HepG2 (cell line): ENCODE measurements at regions not wholly inside any gene's neighbourhood (a gene's known extent, or its start where the extent isn't known, plus 50 kb on each side); places are given as distances from the start of the nearest gene placed in this dataset.
A peak's percentile ranks its signal among the peaks of the same experiment; 100 is the strongest.

Experiments
- ATAC-seq: fragments of 200-7000 bp; cut with Tn5 transposase; 3 replicates; pipeline ENCODE4 v1.9.1; 2020; ENCODE audit warnings: mild to moderate bottlenecking, moderate library complexity
- BruUV-seq: library from RNA; stranded (reverse); fragments of 400-500 nt; replicated peaks from 2 replicates; lab custom pipeline; 2021; lab: Mats Ljungman, UMichigan
- CTCF ChIA-PET: fragments of 300-600 bp; formaldehyde crosslinking; extraction: SDS; loops from one replicate; lab custom pipeline; 2021; ENCODE audit warnings: low total read pairs, inconsistent platforms, low intra/inter-chr PET ratio; lab: Yijun Ruan, JAX
- POLR2A ChIA-PET: fragments of 350-600 bp; sonication (Branson Sonifier 250); formaldehyde crosslinking; loops from one replicate; lab custom pipeline; 2020; ENCODE audit warnings: antibody characterized with exemption, inconsistent platforms; lab: Yijun Ruan, JAX
- DNase-seq: peaks from one replicate; pipeline ENCODE4 v3.0.0-alpha.2; 2015; ENCODE audit warnings: low spot score
- FAIRE-seq: peaks from 3 replicates; lab custom pipeline; 2011; peaks lifted over from hg19 to GRCh38; lab: Jason Lieb, UNC
- H2AFZ ChIP-seq: one replicate; pipeline ENCODE4 v1.6.1; 2011; ENCODE audit warnings: low read length, inconsistent platforms
- H3K27ac ChIP-seq: fragments of 300-600 bp; 3 replicates; pipeline ENCODE4 v1.8.0; 2011; ENCODE audit warnings: mixed run types, mild to moderate bottlenecking, mixed read lengths, low read length, inconsistent platforms; ENCODE audit not compliant: insufficient read depth; ENCODE audit errors: extremely low read length
- H3K27me3 ChIP-seq, 2 experiments: fragments of 200-600 bp in 1 of 2; 2 replicates in 1 of 2; 3 replicates in 1 of 2; pipeline versions ENCODE4 v1.6.0 to v1.8.0; 2011; ENCODE audit warnings: low read length in 2 of 2, mild to moderate bottlenecking in 2 of 2, moderate library complexity in 2 of 2, inconsistent platforms in 1 of 2; ENCODE audit not compliant: insufficient read depth in 2 of 2, control insufficient read depth in 1 of 2
- H3K36me3 ChIP-seq, 2 experiments: fragments of 200-600 bp in 1 of 2; replicated peaks in 1 of 2; 2 replicates in 1 of 2; 3 replicates in 1 of 2; pipeline versions ENCODE4 v1.5.1 to v1.8.0; 2011; ENCODE audit warnings: low read length in 2 of 2, inconsistent platforms in 1 of 2; ENCODE audit not compliant: insufficient read depth in 2 of 2, control insufficient read depth in 1 of 2
- H3K4me1 ChIP-seq: 2 replicates; pipeline ENCODE4 v1.5.1; 2012; ENCODE audit warnings: low read length, inconsistent platforms; ENCODE audit not compliant: insufficient read depth
- H3K4me2 ChIP-seq: 2 replicates; pipeline ENCODE4 v1.6.0; 2011; ENCODE audit warnings: low read depth, low read length, inconsistent platforms
- H3K4me3 ChIP-seq, 3 experiments: fragments of 200-600 bp in 1 of 3; sonication (generic), shearing (Covaris generic) in 1 of 3; replicated peaks in 1 of 3; 2 replicates each; pipeline ENCODE4 v1.5.1; 2011 to 2016; ENCODE audit warnings: low read length in 3 of 3, inconsistent platforms in 2 of 3, low read depth in 2 of 3, mild to moderate bottlenecking in 2 of 3, control low read depth in 1 of 3, mixed read lengths in 1 of 3; ENCODE audit not compliant: insufficient read depth in 1 of 3
- H3K79me2 ChIP-seq: one replicate; pipeline ENCODE4 v1.6.1; 2011; ENCODE audit warnings: low read length, inconsistent platforms; ENCODE audit not compliant: insufficient read depth
- H3K9ac ChIP-seq: 2 replicates; pipeline ENCODE4 v1.6.0; 2011; ENCODE audit warnings: mild to moderate bottlenecking, low read depth, low read length, inconsistent platforms; ENCODE audit not compliant: insufficient read depth
- H3K9me3 ChIP-seq: 2 replicates; pipeline ENCODE4 v1.5.1; 2012; ENCODE audit warnings: mild to moderate bottlenecking, low read length
- H4K20me1 ChIP-seq: 2 replicates; pipeline ENCODE4 v1.6.0; 2011; ENCODE audit warnings: inconsistent platforms, mild to moderate bottlenecking, low read length, moderate library complexity; ENCODE audit not compliant: insufficient read depth
- CREM ChIP-seq, 2 experiments: sonication (generic) in 1 of 2; formaldehyde crosslinking in 1 of 2; IDR thresholded peaks; 2 replicates each; pipeline versions ENCODE4 v1.4.0 to v1.6.1; 2016 to 2020; ENCODE audit warnings: antibody characterized with exemption in 1 of 2, mild to moderate bottlenecking in 1 of 2, missing genetic modification reagents in 1 of 2
- IKZF1 ChIP-seq: fragments of 450-650 bp; IDR thresholded peaks from 2 replicates; pipeline ENCODE4 v1.7.1; 2016
- LCORL ChIP-seq, 2 experiments: fragments of 450-650 bp in 1 of 2; sonication (generic) in 1 of 2; formaldehyde crosslinking in 1 of 2; IDR thresholded peaks; 2 replicates each; pipeline versions ENCODE4 v1.5.0 to v1.6.1; 2017 to 2020; ENCODE audit warnings: antibody characterized with exemption in 1 of 2, missing genetic modification reagents in 1 of 2
- MAFK ChIP-seq, 2 experiments: IDR thresholded peaks in 1 of 2; conservative IDR thresholded peaks in 1 of 2; 2 replicates each; pipeline ENCODE4 v1.6.1; 2011; ENCODE audit warnings: improper control_type of control experiment in 2 of 2, low read length in 2 of 2
- RBM22 ChIP-seq: fragments of 200-400 bp; formaldehyde crosslinking; optimal IDR thresholded peaks from 2 replicates; pipeline ENCODE3; 2017; ENCODE audit warnings: mild to moderate bottlenecking, low read length, moderate library complexity
- RFX5 ChIP-seq: IDR thresholded peaks from 2 replicates; pipeline ENCODE4 v1.6.1; 2011; ENCODE audit warnings: low read depth, low read length, improper control_type of control experiment
- TGIF2 ChIP-seq: IDR thresholded peaks from 2 replicates; pipeline ENCODE4 v1.6.1; 2016; ENCODE audit warnings: control low read depth, missing compliant biosample characterization
- ZC3H4 ChIP-seq: sonication (generic); formaldehyde crosslinking; IDR thresholded peaks from 2 replicates; pipeline ENCODE4 v1.4.0; 2020; ENCODE audit warnings: missing genetic modification reagents, borderline replicate concordance
- ZNF441 ChIP-seq: sonication (generic); formaldehyde crosslinking; IDR thresholded peaks from 2 replicates; pipeline ENCODE4 v1.7.0; 2021; ENCODE audit warnings: missing genetic modification reagents, borderline replicate concordance
- ZNF615 ChIP-seq: sonication (generic); formaldehyde crosslinking; IDR thresholded peaks from 2 replicates; pipeline ENCODE4 v1.5.0; 2020; ENCODE audit warnings: mild to moderate bottlenecking, missing genetic modification reagents, borderline replicate concordance
- WGBS: methylation state at CpG from one replicate; pipeline ENCODE4 v1.1.6; 2017; ENCODE audit warnings: low lambda C conversion rate; 5-methylcytosine and 5-hydroxymethylcytosine counted together
- in situ Hi-C: cut with HindIII; loops from 2 replicates; pipeline ENCODE4 v1.10.0; 2017; ENCODE audit warnings: low pct_unique_long_range_greater_than_20kb; ENCODE audit not compliant: extremely low pct_ligation_motif_present
- intact Hi-C: fragments of 100-400 bp; cut with micrococcal nuclease; formaldehyde crosslinking; loops from one replicate; pipeline ENCODE4 v1.10.0; 2022; ENCODE audit not compliant: unreplicated experiment
- TF ChIP-seq, protein P1 (sequence below): sonication (generic); formaldehyde crosslinking; IDR thresholded peaks from 2 replicates; pipeline ENCODE4 v1.4.0; 2020; ENCODE audit warnings: mild to moderate bottlenecking, missing genetic modification reagents
- TF ChIP-seq, protein P2 (sequence below): sonication (generic); formaldehyde crosslinking; IDR thresholded peaks from 2 replicates; pipeline ENCODE4 v1.4.0; 2020; ENCODE audit warnings: missing genetic modification reagents, mild to moderate bottlenecking, borderline replicate concordance

DNA sequence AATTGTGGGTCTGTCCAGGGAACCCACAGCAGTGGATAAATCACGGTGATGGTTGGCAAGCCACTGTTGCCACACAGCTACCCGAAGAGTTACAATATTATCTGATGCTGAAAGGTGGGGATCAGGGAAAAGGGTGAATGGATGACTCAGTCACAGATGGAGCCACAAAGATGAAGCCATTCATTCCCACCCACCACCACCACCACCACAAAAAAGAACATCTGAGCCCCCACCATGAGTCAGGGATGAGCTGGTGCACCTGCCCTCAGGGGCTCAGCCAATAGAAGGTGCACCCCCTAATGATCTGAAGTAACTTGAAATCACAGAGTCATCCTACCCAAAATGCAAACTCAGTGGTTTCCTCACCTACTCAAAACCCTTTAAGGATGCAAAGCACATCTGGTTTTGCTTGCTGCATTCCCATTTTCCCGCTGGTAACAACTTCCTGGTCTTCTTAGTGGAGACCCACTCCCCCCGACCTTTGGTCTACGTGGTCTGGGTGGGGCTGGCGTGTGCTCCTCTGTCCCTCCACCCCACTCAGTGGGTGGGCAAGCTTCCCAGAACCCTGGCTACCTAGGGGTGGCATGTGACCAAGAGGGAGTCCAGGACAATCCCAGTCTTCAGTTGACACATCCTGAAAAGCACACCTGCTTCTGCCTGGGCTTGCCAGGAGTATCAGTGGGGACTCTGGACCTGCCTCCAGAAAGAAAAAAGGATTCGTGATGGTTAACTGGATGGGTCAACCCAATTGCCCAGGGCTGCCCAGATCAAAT lies 125.5 kb downstream of the ANKRD60 start:
- ATAC-seq (no peak), DNase-seq (no peak), FAIRE-seq (no peak)
- CTCF ChIA-PET: no interaction called here
- in situ Hi-C loops (no loop called here), intact Hi-C loops (no loop called here)
- Histone ChIP-seq H2AFZ (no peak overlapping the region), H3K4me3 (no peak overlapping the region), H3K9ac (no peak overlapping the region), H3K36me3 (no peaks in the 10 kb centered on the region), H3K79me2 (no peaks in the 10 kb centered on the region), H3K27ac (no peak overlapping the region), H3K9me3 (no peaks in the 10 kb centered on the region), H3K4me1 (no peaks in the 10 kb centered on the region), H3K4me2 (no peak overlapping the region), H3K27me3 (peaks cover 2 to 53% of the 10 kb centered on the region in 2 experiments; a peak in 4 of 5 replicates), H4K20me1 (no peaks in the 10 kb centered on the region)
- TF ChIP-seq RFX5: no peak
- TF ChIP-seq, protein P1, sequence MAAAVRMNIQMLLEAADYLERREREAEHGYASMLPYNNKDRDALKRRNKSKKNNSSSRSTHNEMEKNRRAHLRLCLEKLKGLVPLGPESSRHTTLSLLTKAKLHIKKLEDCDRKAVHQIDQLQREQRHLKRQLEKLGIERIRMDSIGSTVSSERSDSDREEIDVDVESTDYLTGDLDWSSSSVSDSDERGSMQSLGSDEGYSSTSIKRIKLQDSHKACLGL: no peak
- TF ChIP-seq ZNF441 (CRISPR knock-in tag): no peak
- no peak for TF ChIP-seq RBM22
- no peak for TF ChIP-seq ZNF615 (CRISPR knock-in tag)
- TF ChIP-seq MAFK (conservative IDR thresholded peaks at IDR 0.05 in 1 of 2, IDR thresholded peaks at IDR 0.05 in 1 of 2; ENCODE audit: low read length in 2 of 2): 0 out of 4 replicates have a peak, but pooled peaks of 1 of the 2 experiments have one; percentile 5
- TF ChIP-seq TGIF2 (CRISPR knock-in tag): no peak
- WGBS: 9% methylated on average over 7 of the region's 7 CpGs
- POLR2A ChIA-PET: no interaction called here
- no TSS peak for BruUV-seq

DNA sequence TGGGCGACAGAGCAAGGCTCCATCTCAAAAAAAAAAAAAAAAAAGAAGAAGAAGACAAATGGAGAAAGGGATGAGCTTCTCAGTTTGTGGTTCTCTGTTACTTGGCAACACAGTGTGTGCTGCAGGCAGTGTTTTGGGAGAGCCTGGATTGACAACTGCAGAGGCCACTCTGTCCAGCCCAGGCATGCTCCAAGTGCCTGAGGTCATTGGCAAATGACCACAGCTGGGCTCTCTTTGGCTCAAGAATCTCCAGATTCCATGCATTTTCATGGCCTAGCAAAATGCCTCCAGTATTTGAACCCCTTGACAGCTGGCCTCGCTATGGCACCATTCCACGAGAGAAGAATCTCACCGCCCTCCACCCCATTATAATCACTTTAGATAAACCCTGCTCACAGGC lies 126.2 kb downstream of the ANKRD60 start:
- Histone ChIP-seq H3K4me1 (no peaks in the 10 kb centered on the region), H3K27ac (no peak overlapping the region), H3K9me3 (no peaks in the 10 kb centered on the region), H3K79me2 (no peaks in the 10 kb centered on the region), H3K27me3 (peaks cover 2 to 56% of the 10 kb centered on the region in 2 experiments; a peak in 4 of 5 replicates), H3K4me3 (no peak overlapping the region), H2AFZ (no peak overlapping the region), H3K9ac (no peak overlapping the region), H3K36me3 (no peaks in the 10 kb centered on the region), H4K20me1 (no peaks in the 10 kb centered on the region), H3K4me2 (no peak overlapping the region)
- in situ Hi-C loops: no loop called here
- WGBS: 6% methylated on average over 4 of the region's 4 CpGs
- DNase-seq: no peak
- no TSS peak for BruUV-seq
- CTCF ChIA-PET: no interaction called here
- intact Hi-C loops: no loop called here
- ATAC-seq: no peak
- no peak for FAIRE-seq
- POLR2A ChIA-PET: no interaction called here
- no peak for TF ChIP-seq CREM (IDR thresholded peaks at IDR 0.05)
- no peak for TF ChIP-seq CREM (CRISPR knock-in tag; IDR thresholded peaks at IDR 0.05)
- TF ChIP-seq, protein P2, sequence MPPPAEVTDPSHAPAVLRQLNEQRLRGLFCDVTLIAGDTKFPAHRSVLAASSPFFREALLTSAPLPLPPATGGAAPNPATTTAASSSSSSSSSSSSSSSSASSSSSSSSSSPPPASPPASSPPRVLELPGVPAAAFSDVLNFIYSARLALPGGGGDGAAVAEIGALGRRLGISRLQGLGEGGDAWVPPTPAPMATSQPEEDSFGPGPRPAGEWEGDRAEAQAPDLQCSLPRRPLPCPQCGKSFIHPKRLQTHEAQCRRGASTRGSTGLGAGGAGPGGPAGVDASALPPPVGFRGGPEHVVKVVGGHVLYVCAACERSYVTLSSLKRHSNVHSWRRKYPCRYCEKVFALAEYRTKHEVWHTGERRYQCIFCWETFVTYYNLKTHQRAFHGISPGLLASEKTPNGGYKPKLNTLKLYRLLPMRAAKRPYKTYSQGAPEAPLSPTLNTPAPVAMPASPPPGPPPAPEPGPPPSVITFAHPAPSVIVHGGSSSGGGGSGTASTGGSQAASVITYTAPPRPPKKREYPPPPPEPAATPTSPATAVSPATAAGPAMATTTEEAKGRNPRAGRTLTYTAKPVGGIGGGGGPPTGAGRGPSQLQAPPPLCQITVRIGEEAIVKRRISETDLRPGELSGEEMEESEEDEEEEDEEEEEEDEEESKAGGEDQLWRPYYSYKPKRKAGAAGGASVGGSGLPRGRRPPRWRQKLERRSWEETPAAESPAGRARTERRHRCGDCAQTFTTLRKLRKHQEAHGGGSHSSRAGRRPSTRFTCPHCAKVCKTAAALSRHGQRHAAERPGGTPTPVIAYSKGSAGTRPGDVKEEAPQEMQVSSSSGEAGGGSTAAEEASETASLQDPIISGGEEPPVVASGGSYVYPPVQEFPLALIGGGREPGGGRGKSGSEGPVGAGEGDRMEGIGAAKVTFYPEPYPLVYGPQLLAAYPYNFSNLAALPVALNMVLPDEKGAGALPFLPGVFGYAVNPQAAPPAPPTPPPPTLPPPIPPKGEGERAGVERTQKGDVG: no peak
- no peak for TF ChIP-seq IKZF1
- no peak for TF ChIP-seq LCORL (IDR thresholded peaks at IDR 0.05)
- TF ChIP-seq LCORL (CRISPR knock-in tag; IDR thresholded peaks at IDR 0.05): no peak
- no peak for TF ChIP-seq ZC3H4 (CRISPR knock-in tag)
